Naive thymus-derived CD4-positive, alpha-beta T cell (primary cell): ENCODE measurements at regions not wholly inside any gene's neighbourhood (a gene's known extent, or its start where the extent isn't known, plus 50 kb on each side); places are given as distances from the start of the nearest gene placed in this dataset.
A peak's percentile ranks its signal among the peaks of the same experiment; 100 is the strongest.
"Not testable (repeated sequence)": the region's sequence is repeated elsewhere in the genome, so short reads cannot be mapped to it uniquely, and the experiment has no call there.

Experiments used
- ATAC-seq: fragments of 150-1000 bp; cut with Tn5 transposase; 2 replicates; pipeline ENCODE4 v1.10.0; 2021; ENCODE audit warnings: mild to moderate bottlenecking, moderate library complexity
- CTCF ChIA-PET: fragments of 350-600 bp; sonication (Branson Sonifier 250); formaldehyde crosslinking; loops from one replicate; lab custom pipeline; 2021; ENCODE audit warnings: antibody characterized with exemption; lab: Charles Lee
- POLR2A ChIA-PET: fragments of 350-600 bp; sonication (Branson Sonifier 250); formaldehyde crosslinking; loops from one replicate; lab custom pipeline; 2021; ENCODE audit warnings: antibody characterized with exemption, inconsistent platforms; lab: Charles Lee
- DNase-seq, 9 donors: peaks; one replicate each; pipeline versions ENCODE4 v3.0.0 to v3.0.0-alpha.2; 2020 to 2022; ENCODE audit warnings: mixed read lengths in 1 of 9
- H3K27ac ChIP-seq: one replicate; pipeline ENCODE4 v1.7.0; 2013; ENCODE audit warnings: mild to moderate bottlenecking, low read depth, low read length, moderate library complexity
- H3K27me3 ChIP-seq, 2 donors: one replicate each; pipeline ENCODE4 v1.7.0; 2013; ENCODE audit warnings: low read length in 2 of 2, mild to moderate bottlenecking in 2 of 2, moderate library complexity in 2 of 2; ENCODE audit not compliant: control insufficient read depth in 2 of 2, insufficient read depth in 2 of 2
- H3K36me3 ChIP-seq, 3 experiments: 1 replicate in 2 of 3; 2 replicates in 1 of 3; pipeline ENCODE4 v1.7.0; 2013; ENCODE audit warnings: low read length in 3 of 3, mild to moderate bottlenecking in 3 of 3, moderate library complexity in 1 of 3; ENCODE audit not compliant: insufficient read depth in 3 of 3, control insufficient read depth in 2 of 3
- H3K4me1 ChIP-seq, 2 donors: one replicate each; pipeline ENCODE4 v1.7.0; 2013; ENCODE audit warnings: low read length in 2 of 2, mild to moderate bottlenecking in 2 of 2, moderate library complexity in 1 of 2; ENCODE audit not compliant: control insufficient read depth in 2 of 2, insufficient read depth in 2 of 2
- H3K4me3 ChIP-seq: 2 replicates; pipeline ENCODE4 v1.7.0; 2013; ENCODE audit warnings: mild to moderate bottlenecking, low read length
- H3K9me3 ChIP-seq, 3 experiments: 1 replicate in 2 of 3; 2 replicates in 1 of 3; pipeline ENCODE4 v1.7.0; 2013; ENCODE audit warnings: low read length in 3 of 3; ENCODE audit not compliant: control insufficient read depth in 2 of 3
- H3K27ac Mint-ChIP-seq, 9 donors: one replicate each; pipeline ENCODE4 v1.8.0; 2020 to 2022; ENCODE audit warnings: mixed read lengths in 9 of 9, mild to moderate bottlenecking in 8 of 9, moderate library complexity in 5 of 9, inconsistent platforms in 2 of 9
- H3K27me3 Mint-ChIP-seq, 5 donors: one replicate each; pipeline ENCODE4 v1.8.0; 2021 to 2022; ENCODE audit warnings: mixed read lengths in 5 of 5, mild to moderate bottlenecking in 1 of 5
- H3K36me3 Mint-ChIP-seq, 5 donors: one replicate each; pipeline ENCODE4 v1.8.0; 2020 to 2022; ENCODE audit warnings: mixed read lengths in 5 of 5, mild to moderate bottlenecking in 3 of 5, inconsistent platforms in 1 of 5
- H3K4me1 Mint-ChIP-seq, 7 donors: one replicate each; pipeline ENCODE4 v1.8.0; 2020 to 2022; ENCODE audit warnings: mixed read lengths in 7 of 7, mild to moderate bottlenecking in 3 of 7, inconsistent platforms in 1 of 7
- H3K4me3 Mint-ChIP-seq, 10 donors: one replicate each; pipeline ENCODE4 v1.8.0; 2020 to 2022; ENCODE audit warnings: mild to moderate bottlenecking in 10 of 10, mixed read lengths in 10 of 10, moderate library complexity in 6 of 10, inconsistent platforms in 2 of 10
- H3K9me3 Mint-ChIP-seq, 11 donors: one replicate each; pipeline ENCODE4 v1.8.0; 2020 to 2022; ENCODE audit warnings: mixed read lengths in 11 of 11, mild to moderate bottlenecking in 4 of 11, inconsistent platforms in 1 of 11, moderate library complexity in 1 of 11
- intact Hi-C, 2 donors: fragments of 100-400 bp; cut with micrococcal nuclease; formaldehyde crosslinking; loops; one replicate each; pipeline ENCODE4 v1.15.1; 2023

DNA sequence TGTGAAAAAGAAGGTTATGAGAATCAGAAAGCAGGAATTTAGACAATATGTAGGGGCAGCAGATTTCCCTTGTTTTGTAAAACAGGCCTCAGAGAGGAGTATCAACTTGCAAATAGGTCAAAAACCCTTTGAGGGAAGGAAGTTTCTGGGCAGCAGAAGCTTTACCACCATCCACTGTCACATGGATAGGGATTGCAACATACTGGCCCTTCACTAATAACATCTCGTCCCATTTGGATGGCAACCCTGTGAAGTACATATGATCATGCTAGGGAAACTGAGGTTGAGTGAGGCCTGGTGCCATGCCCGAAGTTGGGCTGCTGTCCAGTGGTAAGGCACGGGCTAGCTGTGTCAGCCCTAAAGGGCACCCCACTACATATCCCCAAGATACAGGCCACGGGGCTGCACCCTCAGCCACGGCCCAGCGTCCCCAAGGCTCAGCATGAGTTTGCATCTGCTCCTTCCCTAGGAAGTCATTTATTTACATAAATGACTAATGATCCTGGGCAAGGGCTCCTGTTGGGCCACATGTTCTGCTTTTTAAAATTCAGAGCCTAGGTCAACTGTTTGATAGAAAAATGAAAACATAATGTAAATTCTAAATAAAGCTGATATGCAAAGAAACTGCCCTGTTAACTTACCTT, 310.4 kb upstream of the PLGLB1 start:
- DNase-seq, H3K27me3 ChIP-seq, H3K36me3 ChIP-seq, H3K9me3 ChIP-seq, H3K27me3 Mint-ChIP-seq, H3K9me3 Mint-ChIP-seq, CTCF ChIA-PET, H3K27ac ChIP-seq, H3K4me1 ChIP-seq, H3K4me3 ChIP-seq, intact Hi-C loops, H3K36me3 Mint-ChIP-seq, H3K27ac Mint-ChIP-seq, POLR2A ChIA-PET, H3K4me3 Mint-ChIP-seq: not testable (repeated sequence)
- ATAC-seq = peak; percentile 87
- peaks cover 0 to 25% (median 0%) of the 10 kb centered on the region in 7 donors for H3K4me1 Mint-ChIP-seq

- H3K27ac ChIP-seq, H3K27me3 ChIP-seq, DNase-seq, H3K27me3 Mint-ChIP-seq, H3K4me1 ChIP-seq, H3K9me3 ChIP-seq, H3K36me3 Mint-ChIP-seq, ATAC-seq, intact Hi-C loops, H3K4me3 ChIP-seq, H3K36me3 ChIP-seq, H3K9me3 Mint-ChIP-seq, POLR2A ChIA-PET, CTCF ChIA-PET, H3K4me3 Mint-ChIP-seq: not testable (repeated sequence)
- peak overlapping the region in 1 of 9 donors; percentile 13 for H3K27ac Mint-ChIP-seq
- peaks cover 0 to 23% (median 0%) of the 10 kb centered on the region in 7 donors for H3K4me1 Mint-ChIP-seq
Observed at GRCh38 chr2:87334888-87335287, 313.2 kb upstream of the PLGLB1 start.

GRCh38 chr2:87338998-87339397, 317.4 kb upstream of the PLGLB1 start:
- H3K4me1 ChIP-seq, H3K9me3 Mint-ChIP-seq, DNase-seq, H3K36me3 Mint-ChIP-seq, H3K27me3 Mint-ChIP-seq, CTCF ChIA-PET, H3K4me3 ChIP-seq, ATAC-seq, H3K9me3 ChIP-seq, POLR2A ChIA-PET, H3K27ac ChIP-seq, H3K36me3 ChIP-seq, intact Hi-C loops, H3K27me3 ChIP-seq: not testable (repeated sequence)
- peak overlapping the region in 1 of 10 donors; percentile 47 for H3K4me3 Mint-ChIP-seq
- peaks cover 0 to 23% (median 0%) of the 10 kb centered on the region in 7 donors for H3K4me1 Mint-ChIP-seq
- peak overlapping the region in 1 of 9 donors; percentile 29 for H3K27ac Mint-ChIP-seq

DNA sequence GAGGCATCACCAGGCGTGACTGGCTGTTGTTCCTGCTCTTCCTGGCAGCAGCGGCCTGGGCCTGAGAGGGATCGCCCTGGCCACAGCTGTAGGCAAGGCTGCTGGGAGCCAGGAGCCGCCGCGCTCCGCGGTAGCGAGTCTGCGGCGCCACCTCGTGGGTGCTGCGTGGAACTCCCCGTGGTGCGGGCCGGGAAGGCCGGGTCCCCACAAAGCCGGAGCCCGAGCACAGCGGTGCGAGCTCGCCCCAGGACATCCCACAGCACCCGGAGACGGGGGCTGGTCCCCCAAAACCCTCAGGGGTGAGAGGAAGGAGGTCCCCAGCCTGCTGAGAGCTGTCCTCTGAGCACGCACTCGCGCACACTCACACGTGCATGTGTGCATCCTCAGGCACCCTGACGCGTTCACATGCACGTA, 320.0 kb upstream of the PLGLB1 start:
- H3K27ac ChIP-seq, H3K36me3 Mint-ChIP-seq, H3K27ac Mint-ChIP-seq, H3K9me3 ChIP-seq, H3K27me3 ChIP-seq, POLR2A ChIA-PET, H3K27me3 Mint-ChIP-seq, H3K9me3 Mint-ChIP-seq, H3K4me3 Mint-ChIP-seq, H3K4me1 ChIP-seq, CTCF ChIA-PET, ATAC-seq, intact Hi-C loops, H3K36me3 ChIP-seq, H3K4me3 ChIP-seq: not testable (repeated sequence)
- DNase-seq = peak in 6 of 9 donors; percentile 25 to 71 (median 40)
- H3K4me1 Mint-ChIP-seq = peaks cover 0 to 10% (median 0%) of the 10 kb centered on the region in 7 donors

GRCh38 chr2:87342175-87342574, 320.5 kb upstream of the PLGLB1 start:
- DNase-seq, ATAC-seq, H3K4me3 Mint-ChIP-seq, H3K27me3 Mint-ChIP-seq, intact Hi-C loops, H3K27me3 ChIP-seq, H3K9me3 Mint-ChIP-seq, H3K27ac Mint-ChIP-seq, H3K4me1 ChIP-seq, POLR2A ChIA-PET, H3K36me3 Mint-ChIP-seq, H3K27ac ChIP-seq, H3K36me3 ChIP-seq, H3K4me3 ChIP-seq, CTCF ChIA-PET, H3K4me1 Mint-ChIP-seq, H3K9me3 ChIP-seq: not testable (repeated sequence)

DNA sequence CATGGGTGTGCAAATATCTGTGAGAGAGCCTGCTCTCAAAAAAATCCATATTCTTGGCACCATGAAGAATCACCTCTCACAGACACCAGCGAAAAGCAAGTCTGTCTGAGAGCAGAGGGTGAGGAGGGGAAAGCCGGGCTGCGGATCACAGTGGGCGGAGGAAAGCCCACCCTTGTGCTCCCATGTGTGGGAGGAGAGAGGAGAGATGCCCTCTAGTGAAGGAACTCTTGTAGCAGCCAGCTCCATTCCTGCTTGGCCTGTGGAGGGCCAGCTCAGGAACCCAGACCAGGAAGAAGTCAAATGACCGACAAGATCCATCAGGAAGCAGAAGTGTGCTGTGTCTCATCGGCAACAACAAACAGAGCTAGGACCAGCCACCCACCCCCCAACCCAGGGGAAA, 321.7 kb upstream of the PLGLB1 start:
- H3K9me3 ChIP-seq, H3K27me3 Mint-ChIP-seq, H3K27me3 ChIP-seq, H3K4me3 ChIP-seq, DNase-seq, H3K9me3 Mint-ChIP-seq, CTCF ChIA-PET, H3K36me3 Mint-ChIP-seq, POLR2A ChIA-PET, H3K4me3 Mint-ChIP-seq, H3K4me1 ChIP-seq, intact Hi-C loops, ATAC-seq, H3K27ac ChIP-seq, H3K36me3 ChIP-seq, H3K4me1 Mint-ChIP-seq: not testable (repeated sequence)
- peak overlapping the region in 1 of 9 donors; percentile 18 for H3K27ac Mint-ChIP-seq

DNA sequence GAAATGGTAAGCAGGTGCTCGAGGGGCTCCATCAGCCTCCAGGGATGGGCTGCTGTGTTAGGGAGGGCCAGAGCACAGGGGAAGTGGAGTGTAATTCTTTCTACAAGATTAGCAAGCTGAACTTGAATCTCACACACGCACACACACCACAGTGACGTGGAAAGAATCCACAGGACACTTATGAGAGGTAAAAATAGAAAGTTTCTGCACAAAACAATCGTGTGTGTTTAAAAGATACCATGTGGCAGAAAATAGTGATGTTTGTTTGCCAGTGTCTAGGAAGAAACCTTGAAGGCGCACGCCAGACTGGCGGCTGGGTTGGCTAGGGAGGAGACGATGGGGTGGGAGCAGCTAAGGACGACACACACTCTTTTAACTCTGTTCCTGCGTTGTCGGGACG, 323.6 kb upstream of the PLGLB1 start:
- CTCF ChIA-PET, H3K9me3 ChIP-seq, intact Hi-C loops, H3K27me3 ChIP-seq, H3K4me1 ChIP-seq, H3K4me1 Mint-ChIP-seq, DNase-seq, ATAC-seq, H3K27me3 Mint-ChIP-seq, H3K36me3 ChIP-seq, H3K4me3 Mint-ChIP-seq, H3K4me3 ChIP-seq, H3K36me3 Mint-ChIP-seq, H3K27ac ChIP-seq, H3K9me3 Mint-ChIP-seq, H3K27ac Mint-ChIP-seq, POLR2A ChIA-PET: not testable (repeated sequence)
